ENCODE measurements at regions not wholly inside any gene's neighbourhood (a gene's known extent, or its start where the extent isn't known, plus 50 kb on each side); places are given as distances from the start of the nearest gene placed in this dataset.
"Not testable (repeated sequence)": the region's sequence is repeated elsewhere in the genome, so short reads cannot be mapped to it uniquely, and the experiment has no call there.

DNA sequence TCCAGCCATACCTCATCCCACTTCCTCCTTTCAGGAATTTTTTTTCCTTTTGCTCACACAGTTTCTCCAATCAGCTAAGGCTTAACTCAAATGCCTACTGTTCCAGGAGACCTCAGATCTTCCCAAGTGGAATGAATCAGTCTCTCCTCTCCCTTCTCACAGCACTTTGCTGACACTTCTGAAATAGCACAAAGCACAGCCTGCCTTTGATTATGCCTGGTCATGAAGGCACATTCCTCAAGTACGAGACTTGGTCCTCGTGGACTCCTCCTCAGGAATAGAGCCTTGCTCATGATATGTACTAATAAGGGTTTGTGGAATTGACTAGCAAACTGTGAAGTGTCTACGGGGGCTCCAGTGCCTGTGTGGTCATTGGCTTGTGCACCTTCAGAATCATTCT, 176.7 kb upstream of the TENM4 start:
- peaks cover 3 to 11% (median 4%) of the 10 kb centered on the region in 3 donors for H3K9me3 Mint-ChIP-seq
- ATAC-seq (replicated peaks in 1 of 4) (no peak), DNase-seq (no peak)
- no peaks in the 10 kb centered on the region for H3K27me3 Mint-ChIP-seq
- H3K4me1 ChIP-seq (ENCODE audit: control insufficient read depth in 1 of 2, extremely low read depth in 1 of 2, insufficient read depth in 2 of 2, low read length in 2 of 2) = no peaks in the 10 kb centered on the region
- no peak overlapping the region for H3K27ac Mint-ChIP-seq
- no peaks in the 10 kb centered on the region for H3K27me3 ChIP-seq (replicated peaks in 1 of 2; ENCODE audit: control insufficient read depth in 2 of 2, extremely low read depth in 1 of 2, insufficient read depth in 2 of 2, low read length in 1 of 2)
- no peaks in the 10 kb centered on the region for H3K36me3 Mint-ChIP-seq
- no peaks in the 10 kb centered on the region for H3K36me3 ChIP-seq (ENCODE audit: control insufficient read depth in 2 of 2, extremely low read depth in 1 of 2, insufficient read depth in 1 of 2, low read length in 1 of 2)
- 52% methylated on average over 3 of the region's 3 CpGs for WGBS (ENCODE audit: insufficient coverage)
- no peak overlapping the region for H3K4me3 ChIP-seq (ENCODE audit: control insufficient read depth in 1 of 2, extremely low read depth in 1 of 2, low read length in 1 of 2)
- no peaks in the 10 kb centered on the region for H3K9me3 ChIP-seq
- POLR2A ChIA-PET = no interaction called here
- CTCF ChIA-PET = no interaction called here
- no peaks in the 10 kb centered on the region for H3K4me1 Mint-ChIP-seq
- H3K4me3 Mint-ChIP-seq = no peak overlapping the region
- H3K27ac ChIP-seq (ENCODE audit: low read length) = no peak overlapping the region

DNA sequence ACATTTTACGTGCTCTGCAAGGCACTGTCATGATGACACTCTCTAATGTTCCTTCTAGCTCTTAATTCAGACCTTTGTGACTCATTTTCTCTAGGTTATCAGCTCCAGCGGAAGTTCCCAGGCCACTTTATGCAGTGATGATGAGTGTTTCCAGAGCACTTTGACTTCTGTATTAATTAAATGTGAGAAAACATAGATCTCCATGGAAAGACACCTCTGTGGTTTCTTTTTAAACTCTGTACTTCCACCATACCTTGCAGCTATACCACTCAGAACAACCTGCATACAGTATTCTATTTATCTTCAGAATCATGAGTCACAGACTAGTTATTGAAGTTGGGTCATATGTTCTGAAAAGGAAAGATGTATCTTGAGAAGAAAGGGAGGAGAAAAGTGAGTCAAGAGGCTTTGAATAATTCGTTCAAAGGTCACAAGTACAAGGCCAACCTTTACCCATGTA, 175.6 kb upstream of the TENM4 start:
- no peak for DNase-seq
- H3K4me3 ChIP-seq (ENCODE audit: control insufficient read depth in 1 of 2, extremely low read depth in 1 of 2, low read length in 1 of 2) = no peak overlapping the region
- H3K9me3 Mint-ChIP-seq = peaks cover 2 to 8% (median 3%) of the 10 kb centered on the region in 3 donors
- no peak overlapping the region for H3K27ac ChIP-seq (ENCODE audit: low read length)
- H3K4me3 Mint-ChIP-seq = no peak overlapping the region
- no peak for ATAC-seq (replicated peaks in 1 of 4)
- no peaks in the 10 kb centered on the region for H3K36me3 ChIP-seq (ENCODE audit: control insufficient read depth in 2 of 2, extremely low read depth in 1 of 2, insufficient read depth in 1 of 2, low read length in 1 of 2)
- no peaks in the 10 kb centered on the region for H3K4me1 Mint-ChIP-seq
- no CpG with 5 or more reads among the region's 3 CpGs for WGBS (ENCODE audit: insufficient coverage)
- no peaks in the 10 kb centered on the region for H3K27me3 ChIP-seq (replicated peaks in 1 of 2; ENCODE audit: control insufficient read depth in 2 of 2, extremely low read depth in 1 of 2, insufficient read depth in 2 of 2, low read length in 1 of 2)
- CTCF ChIA-PET = no interaction called here
- H3K4me1 ChIP-seq (ENCODE audit: control insufficient read depth in 1 of 2, extremely low read depth in 1 of 2, insufficient read depth in 2 of 2, low read length in 2 of 2) = no peaks in the 10 kb centered on the region
- H3K9me3 ChIP-seq = no peaks in the 10 kb centered on the region
- no peak overlapping the region for H3K27ac Mint-ChIP-seq
- POLR2A ChIA-PET = no interaction called here
- no peaks in the 10 kb centered on the region for H3K27me3 Mint-ChIP-seq
- no peaks in the 10 kb centered on the region for H3K36me3 Mint-ChIP-seq

DNA sequence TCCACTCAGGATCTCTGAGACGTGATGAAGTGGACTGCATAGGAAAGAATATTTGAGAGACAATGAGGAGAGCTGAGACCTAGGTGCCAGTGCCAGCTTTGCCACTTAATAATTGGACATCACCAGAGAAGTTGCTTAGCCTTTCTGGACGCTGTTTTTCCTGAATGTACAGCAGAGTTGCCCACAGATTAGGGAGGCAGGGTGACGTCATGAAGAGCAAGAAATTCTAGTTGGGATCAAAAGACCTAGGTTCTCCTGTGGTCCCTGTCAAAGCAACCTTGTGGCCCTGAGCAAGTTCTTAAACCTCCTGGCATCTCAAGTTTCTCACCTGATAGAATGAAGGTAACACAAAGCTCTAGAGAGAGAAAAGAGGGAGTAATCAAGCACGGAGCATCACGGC, 174.6 kb upstream of the TENM4 start:
- Mint-ChIP-seq H3K27ac (no peak overlapping the region), H3K9me3 (peaks cover 0 to 4% (median 3%) of the 10 kb centered on the region in 3 donors), H3K4me1 (no peaks in the 10 kb centered on the region), H3K36me3 (no peaks in the 10 kb centered on the region), H3K27me3 (no peaks in the 10 kb centered on the region), H3K4me3 (no peak overlapping the region)
- no peak overlapping the region for H3K4me3 ChIP-seq (ENCODE audit: control insufficient read depth in 1 of 2, extremely low read depth in 1 of 2, low read length in 1 of 2)
- DNase-seq = no peak
- H3K36me3 ChIP-seq (ENCODE audit: control insufficient read depth in 2 of 2, extremely low read depth in 1 of 2, insufficient read depth in 1 of 2, low read length in 1 of 2) = no peaks in the 10 kb centered on the region
- 59% methylated on average over 2 of the region's 5 CpGs for WGBS (ENCODE audit: insufficient coverage)
- H3K27me3 ChIP-seq (replicated peaks in 1 of 2; ENCODE audit: control insufficient read depth in 2 of 2, extremely low read depth in 1 of 2, insufficient read depth in 2 of 2, low read length in 1 of 2) = no peaks in the 10 kb centered on the region
- CTCF ChIA-PET = no interaction called here
- no peaks in the 10 kb centered on the region for H3K9me3 ChIP-seq
- POLR2A ChIA-PET = interaction anchor here in 1 of 2 donors (0.5 kb wide), 1 partner anchor 1696 kb away, joined by 3 read pairs; no protein-coding TSS in a partner anchor
- no peaks in the 10 kb centered on the region for H3K4me1 ChIP-seq (ENCODE audit: control insufficient read depth in 1 of 2, extremely low read depth in 1 of 2, insufficient read depth in 2 of 2, low read length in 2 of 2)
- ATAC-seq (replicated peaks in 1 of 4) = no peak
- H3K27ac ChIP-seq (ENCODE audit: low read length) = no peak overlapping the region

GRCh38 chr11:79610678-79611077, 169.8 kb upstream of the TENM4 start:
- Mint-ChIP-seq H3K4me1 (no peaks in the 10 kb centered on the region), H3K9me3 (peaks cover 0 to 7% (median 3%) of the 10 kb centered on the region in 3 donors), H3K27ac (no peak overlapping the region), H3K4me3 (no peak overlapping the region), H3K27me3 (no peaks in the 10 kb centered on the region), H3K36me3 (no peaks in the 10 kb centered on the region)
- ChIA-PET CTCF (no interaction called here), POLR2A (no interaction called here)
- ATAC-seq (replicated peaks in 1 of 4) = no peak
- no peaks in the 10 kb centered on the region for H3K4me1 ChIP-seq (ENCODE audit: control insufficient read depth in 1 of 2, extremely low read depth in 1 of 2, insufficient read depth in 2 of 2, low read length in 2 of 2)
- no peaks in the 10 kb centered on the region for H3K9me3 ChIP-seq
- no peak overlapping the region for H3K4me3 ChIP-seq (ENCODE audit: control insufficient read depth in 1 of 2, extremely low read depth in 1 of 2, low read length in 1 of 2)
- H3K27ac ChIP-seq (ENCODE audit: low read length) = no peak overlapping the region
- no peaks in the 10 kb centered on the region for H3K27me3 ChIP-seq (replicated peaks in 1 of 2; ENCODE audit: control insufficient read depth in 2 of 2, extremely low read depth in 1 of 2, insufficient read depth in 2 of 2, low read length in 1 of 2)
- 71% methylated on average over 5 of the region's 7 CpGs for WGBS (ENCODE audit: insufficient coverage)
- no peak for DNase-seq
- no peaks in the 10 kb centered on the region for H3K36me3 ChIP-seq (ENCODE audit: control insufficient read depth in 2 of 2, extremely low read depth in 1 of 2, insufficient read depth in 1 of 2, low read length in 1 of 2)

GRCh38 chr11:79610139-79610538, 169.3 kb upstream of the TENM4 start:
- no peak overlapping the region for H3K4me3 ChIP-seq (ENCODE audit: control insufficient read depth in 1 of 2, extremely low read depth in 1 of 2, low read length in 1 of 2)
- H3K4me1 Mint-ChIP-seq = no peaks in the 10 kb centered on the region
- H3K4me3 Mint-ChIP-seq = no peak overlapping the region
- H3K27ac Mint-ChIP-seq = no peak overlapping the region
- H3K27ac ChIP-seq (ENCODE audit: low read length) = no peak overlapping the region
- no peaks in the 10 kb centered on the region for H3K4me1 ChIP-seq (ENCODE audit: control insufficient read depth in 1 of 2, extremely low read depth in 1 of 2, insufficient read depth in 2 of 2, low read length in 2 of 2)
- H3K9me3 ChIP-seq = no peaks in the 10 kb centered on the region
- CTCF ChIA-PET = no interaction called here
- no peaks in the 10 kb centered on the region for H3K27me3 ChIP-seq (replicated peaks in 1 of 2; ENCODE audit: control insufficient read depth in 2 of 2, extremely low read depth in 1 of 2, insufficient read depth in 2 of 2, low read length in 1 of 2)
- H3K9me3 Mint-ChIP-seq = peaks cover 0 to 7% (median 3%) of the 10 kb centered on the region in 3 donors
- WGBS (ENCODE audit: insufficient coverage) = no CpG with 5 or more reads among the region's 1 CpG
- POLR2A ChIA-PET = no interaction called here
- DNase-seq = no peak
- H3K36me3 Mint-ChIP-seq = no peaks in the 10 kb centered on the region
- no peaks in the 10 kb centered on the region for H3K36me3 ChIP-seq (ENCODE audit: control insufficient read depth in 2 of 2, extremely low read depth in 1 of 2, insufficient read depth in 1 of 2, low read length in 1 of 2)
- no peaks in the 10 kb centered on the region for H3K27me3 Mint-ChIP-seq
- no peak for ATAC-seq (replicated peaks in 1 of 4)

DNA sequence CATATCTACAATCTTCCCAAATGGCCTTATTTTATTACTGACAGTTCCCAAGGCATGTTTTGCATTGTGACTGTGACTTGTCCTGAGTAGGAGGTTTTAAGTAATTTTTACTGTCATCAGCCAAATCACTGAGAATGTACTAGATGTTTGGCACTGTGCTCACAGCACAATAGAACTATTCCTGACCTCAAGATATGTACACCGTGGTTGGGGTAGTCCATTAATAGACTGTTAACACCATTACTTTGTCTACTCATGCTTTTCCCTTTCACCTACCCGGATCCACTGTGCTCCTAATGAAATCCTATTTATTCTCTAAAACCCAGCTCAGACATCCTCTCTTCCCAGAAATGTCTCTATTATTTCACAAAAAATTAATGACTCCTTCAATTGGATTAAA, 168.7 kb upstream of the TENM4 start:
- peaks cover under 1 to 7% (median 3%) of the 10 kb centered on the region in 3 donors for H3K9me3 Mint-ChIP-seq
- H3K27me3 Mint-ChIP-seq = no peaks in the 10 kb centered on the region
- ChIA-PET CTCF (no interaction called here), POLR2A (no interaction called here)
- H3K27ac Mint-ChIP-seq = no peak overlapping the region
- Histone ChIP-seq H3K27me3 (replicated peaks in 1 of 2; ENCODE audit: control insufficient read depth in 2 of 2, extremely low read depth in 1 of 2, insufficient read depth in 2 of 2, low read length in 1 of 2) (no peaks in the 10 kb centered on the region), H3K27ac (ENCODE audit: low read length) (no peak overlapping the region), H3K4me3 (ENCODE audit: control insufficient read depth in 1 of 2, extremely low read depth in 1 of 2, low read length in 1 of 2) (no peak overlapping the region), H3K36me3 (ENCODE audit: control insufficient read depth in 2 of 2, extremely low read depth in 1 of 2, insufficient read depth in 1 of 2, low read length in 1 of 2) (no peaks in the 10 kb centered on the region), H3K9me3 (no peaks in the 10 kb centered on the region), H3K4me1 (ENCODE audit: control insufficient read depth in 1 of 2, extremely low read depth in 1 of 2, insufficient read depth in 2 of 2, low read length in 2 of 2) (no peaks in the 10 kb centered on the region)
- no peak for DNase-seq
- ATAC-seq (replicated peaks in 1 of 4) = no peak
- no CpG with 5 or more reads among the region's 2 CpGs for WGBS (ENCODE audit: insufficient coverage)
- H3K4me1 Mint-ChIP-seq = no peaks in the 10 kb centered on the region
- H3K4me3 Mint-ChIP-seq = no peak overlapping the region
- H3K36me3 Mint-ChIP-seq = no peaks in the 10 kb centered on the region

DNA sequence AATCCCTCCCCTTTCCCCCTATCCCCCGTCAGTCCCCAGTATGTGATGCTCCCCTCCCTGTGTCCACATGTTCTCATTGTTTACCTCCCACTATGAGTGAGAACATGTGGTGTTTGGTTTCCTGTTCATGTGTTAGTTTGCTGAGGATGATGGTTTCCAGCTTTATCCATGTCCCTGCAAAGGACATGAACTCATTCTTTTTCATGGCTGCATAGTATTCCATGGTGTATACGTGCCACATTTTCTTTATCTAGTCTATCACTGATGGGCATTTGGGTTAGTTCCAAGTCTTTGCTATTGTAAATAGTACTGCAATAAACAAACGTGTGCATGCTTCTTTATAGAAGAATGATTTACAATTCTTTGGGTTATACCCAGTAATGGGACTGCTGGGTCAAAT, 165.6 kb upstream of the TENM4 start:
- H3K4me1 Mint-ChIP-seq; DNase-seq; H3K4me3 Mint-ChIP-seq; H3K36me3 Mint-ChIP-seq; H3K27ac Mint-ChIP-seq; CTCF ChIA-PET; POLR2A ChIA-PET; H3K27me3 ChIP-seq (replicated peaks in 1 of 2; ENCODE audit: control insufficient read depth in 2 of 2, extremely low read depth in 1 of 2, insufficient read depth in 2 of 2, low read length in 1 of 2); H3K36me3 ChIP-seq (ENCODE audit: control insufficient read depth in 2 of 2, extremely low read depth in 1 of 2, insufficient read depth in 1 of 2, low read length in 1 of 2); H3K9me3 ChIP-seq; H3K4me1 ChIP-seq (ENCODE audit: control insufficient read depth in 1 of 2, extremely low read depth in 1 of 2, insufficient read depth in 2 of 2, low read length in 2 of 2); H3K4me3 ChIP-seq (ENCODE audit: control insufficient read depth in 1 of 2, extremely low read depth in 1 of 2, low read length in 1 of 2); H3K27me3 Mint-ChIP-seq; ATAC-seq (replicated peaks in 1 of 4); H3K27ac ChIP-seq (ENCODE audit: low read length): not testable (repeated sequence)
- no CpG with 5 or more reads among the region's 3 CpGs for WGBS (ENCODE audit: insufficient coverage)
- peaks cover 0 to 22% (median 3%) of the 10 kb centered on the region in 3 donors for H3K9me3 Mint-ChIP-seq
